ENCODE measurements at regions not wholly inside any gene's neighbourhood (a gene's known extent, or its start where the extent isn't known, plus 50 kb on each side); places are given as distances from the start of the nearest gene placed in this dataset.

- no peaks in the 10 kb centered on the region for H3K9me3 Mint-ChIP-seq (ENCODE audit: low read depth)
- no peaks in the 10 kb centered on the region for H3K4me1 Mint-ChIP-seq (ENCODE audit: low read depth)
- H3K36me3 Mint-ChIP-seq: no peaks in the 10 kb centered on the region
- H3K27ac Mint-ChIP-seq: no peak overlapping the region
- no peak overlapping the region for H3K4me3 Mint-ChIP-seq
- H3K27me3 Mint-ChIP-seq: no peaks in the 10 kb centered on the region
Measured at GRCh38 chr2:145849466-145849865, 1329.5 kb upstream of the ZEB2 start.

DNA sequence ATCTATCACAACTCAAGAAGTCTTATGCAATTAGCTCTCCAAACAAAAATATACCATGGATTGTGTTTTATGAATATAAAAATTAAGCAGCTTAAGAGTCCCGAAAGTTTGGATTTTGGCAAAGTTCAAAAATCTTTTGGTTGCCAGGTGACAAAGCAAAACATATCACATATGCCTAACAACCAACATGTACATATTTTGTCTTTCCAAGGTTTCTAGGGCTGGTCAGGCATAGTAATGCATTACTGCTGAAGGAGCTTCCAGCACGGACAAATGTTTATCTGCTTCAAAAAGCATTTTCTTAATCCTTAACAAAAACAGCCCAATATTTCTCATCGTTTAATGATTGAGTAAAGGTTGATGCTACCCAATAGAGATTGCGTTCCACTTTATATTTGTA lies 1327.1 kb upstream of the ZEB2 start:
- Mint-ChIP-seq H3K9me3 (ENCODE audit: low read depth) (no peaks in the 10 kb centered on the region), H3K36me3 (no peaks in the 10 kb centered on the region), H3K4me3 (no peak overlapping the region), H3K27ac (no peak overlapping the region), H3K4me1 (ENCODE audit: low read depth) (no peaks in the 10 kb centered on the region), H3K27me3 (no peaks in the 10 kb centered on the region)

GRCh38 chr2:145845923-145846322 lies 1326.0 kb upstream of the ZEB2 start:
- H3K27me3 Mint-ChIP-seq: no peaks in the 10 kb centered on the region
- H3K9me3 Mint-ChIP-seq (ENCODE audit: low read depth): peaks cover 4% of the 10 kb centered on the region
- no peak overlapping the region for H3K27ac Mint-ChIP-seq
- H3K4me1 Mint-ChIP-seq (ENCODE audit: low read depth): no peaks in the 10 kb centered on the region
- no peaks in the 10 kb centered on the region for H3K36me3 Mint-ChIP-seq
- H3K4me3 Mint-ChIP-seq: no peak overlapping the region

- Mint-ChIP-seq H3K4me1 (ENCODE audit: low read depth) (no peaks in the 10 kb centered on the region), H3K4me3 (no peak overlapping the region), H3K27ac (no peak overlapping the region), H3K9me3 (ENCODE audit: low read depth) (peaks cover 4% of the 10 kb centered on the region), H3K36me3 (no peaks in the 10 kb centered on the region), H3K27me3 (no peaks in the 10 kb centered on the region)
Measured at GRCh38 chr2:145845207-145845894, 1325.4 kb upstream of the ZEB2 start.

DNA sequence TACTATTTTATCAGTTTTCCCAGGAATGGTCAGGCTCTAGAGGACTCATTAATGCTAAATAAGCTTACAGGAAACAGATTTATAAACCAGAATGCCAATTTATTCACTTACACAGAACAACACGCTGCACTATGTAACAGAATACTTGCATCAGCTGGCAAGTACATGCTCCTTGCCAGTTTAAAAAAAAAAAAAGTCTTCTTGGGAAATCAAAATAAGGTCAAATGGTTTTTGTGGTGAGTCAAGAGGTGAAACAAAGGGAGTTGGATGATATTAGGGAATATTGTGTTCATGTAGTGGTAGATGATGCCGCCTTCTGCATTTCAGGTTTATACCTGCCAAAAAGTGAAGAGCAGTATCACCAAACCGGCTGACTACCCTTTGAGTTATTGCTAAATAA lies 1322.1 kb upstream of the ZEB2 start:
- no peaks in the 10 kb centered on the region for H3K36me3 Mint-ChIP-seq
- H3K4me3 Mint-ChIP-seq: no peak overlapping the region
- peaks cover 4% of the 10 kb centered on the region for H3K9me3 Mint-ChIP-seq (ENCODE audit: low read depth)
- H3K27me3 Mint-ChIP-seq: no peaks in the 10 kb centered on the region
- H3K4me1 Mint-ChIP-seq (ENCODE audit: low read depth): no peaks in the 10 kb centered on the region
- no peak overlapping the region for H3K27ac Mint-ChIP-seq

DNA sequence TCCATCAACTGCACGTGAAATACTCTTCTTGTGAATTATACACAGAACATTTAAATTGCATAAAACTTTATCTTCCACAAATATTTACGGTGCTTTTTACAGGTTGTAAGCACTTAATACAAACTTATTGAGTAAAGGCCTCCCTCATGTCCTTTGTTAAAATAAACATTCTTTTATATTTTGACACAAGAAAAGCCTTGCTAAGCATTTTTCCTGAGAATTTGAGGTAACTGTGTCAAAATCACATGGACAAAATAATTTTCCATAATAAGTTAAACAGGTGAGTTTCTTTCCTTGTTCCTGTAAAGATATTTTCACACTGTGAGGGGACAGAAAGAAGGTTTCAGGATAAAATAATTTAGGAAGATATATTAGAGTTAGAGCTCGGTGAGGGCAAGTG lies 1317.1 kb upstream of the ZEB2 start:
- Mint-ChIP-seq H3K4me3 (no peak overlapping the region), H3K4me1 (ENCODE audit: low read depth) (no peaks in the 10 kb centered on the region), H3K36me3 (no peaks in the 10 kb centered on the region), H3K27ac (no peak overlapping the region), H3K27me3 (no peaks in the 10 kb centered on the region), H3K9me3 (ENCODE audit: low read depth) (peaks cover 4% of the 10 kb centered on the region)

DNA sequence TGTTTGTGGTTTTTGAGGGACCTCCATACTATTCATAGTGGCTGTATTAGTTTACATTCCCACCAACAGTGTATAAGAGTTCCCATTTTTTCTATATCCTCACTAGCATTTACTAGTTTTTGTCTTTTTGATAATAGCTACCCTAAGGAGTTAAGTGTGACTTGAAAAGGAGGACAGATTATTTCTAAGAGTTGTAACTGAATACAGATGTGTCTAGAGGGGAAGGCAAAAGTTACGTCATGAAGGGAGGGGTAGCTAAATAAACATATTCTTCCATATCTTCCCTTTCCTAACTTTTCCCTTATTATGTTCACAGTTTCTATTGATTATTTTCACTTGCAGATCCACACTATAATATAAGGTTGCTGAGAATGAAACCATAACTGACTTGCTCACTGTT lies 1315.7 kb upstream of the ZEB2 start:
- H3K9me3 Mint-ChIP-seq (ENCODE audit: low read depth): peaks cover 7% of the 10 kb centered on the region
- no peak overlapping the region for H3K4me3 Mint-ChIP-seq
- no peak overlapping the region for H3K27ac Mint-ChIP-seq
- no peaks in the 10 kb centered on the region for H3K36me3 Mint-ChIP-seq
- no peaks in the 10 kb centered on the region for H3K4me1 Mint-ChIP-seq (ENCODE audit: low read depth)
- H3K27me3 Mint-ChIP-seq: no peaks in the 10 kb centered on the region

DNA sequence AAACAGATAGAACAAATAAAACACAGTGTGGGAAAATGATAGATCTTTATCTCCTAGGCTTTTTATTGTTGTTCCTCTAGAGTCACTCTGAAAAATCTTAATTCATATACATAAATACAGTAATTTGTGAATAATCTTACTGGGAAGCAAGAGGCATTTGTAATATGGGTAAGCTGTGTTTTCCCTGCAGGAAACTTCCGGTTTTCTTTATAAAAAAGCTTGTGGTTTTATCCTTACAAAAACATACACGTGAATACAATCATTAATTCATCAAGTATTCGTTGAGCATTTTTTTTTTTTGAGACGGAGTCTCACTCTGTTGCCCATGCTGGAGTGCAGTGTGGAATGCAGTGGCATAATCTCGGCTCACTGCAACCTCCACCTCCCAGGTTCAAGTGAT lies 1312.8 kb upstream of the ZEB2 start:
- Mint-ChIP-seq H3K27ac (no peak overlapping the region), H3K4me3 (no peak overlapping the region), H3K4me1 (ENCODE audit: low read depth) (no peaks in the 10 kb centered on the region), H3K27me3 (no peaks in the 10 kb centered on the region), H3K36me3 (no peaks in the 10 kb centered on the region), H3K9me3 (ENCODE audit: low read depth) (peaks cover 10% of the 10 kb centered on the region)

- H3K27ac Mint-ChIP-seq: no peak overlapping the region
- H3K27me3 Mint-ChIP-seq: no peaks in the 10 kb centered on the region
- H3K9me3 Mint-ChIP-seq (ENCODE audit: low read depth): peaks cover 13% of the 10 kb centered on the region
- H3K4me3 Mint-ChIP-seq: no peak overlapping the region
- no peaks in the 10 kb centered on the region for H3K4me1 Mint-ChIP-seq (ENCODE audit: low read depth)
- H3K36me3 Mint-ChIP-seq: no peaks in the 10 kb centered on the region
Measured at GRCh38 chr2:145829931-145830330, 1310.0 kb upstream of the ZEB2 start.

- Mint-ChIP-seq H3K9me3 (ENCODE audit: low read depth) (peaks cover 13% of the 10 kb centered on the region), H3K4me1 (ENCODE audit: low read depth) (no peaks in the 10 kb centered on the region), H3K27me3 (no peaks in the 10 kb centered on the region), H3K27ac (no peak overlapping the region), H3K4me3 (no peak overlapping the region), H3K36me3 (no peaks in the 10 kb centered on the region)
Measured at GRCh38 chr2:145827235-145827634, 1307.3 kb upstream of the ZEB2 start.

- H3K27me3 Mint-ChIP-seq: no peaks in the 10 kb centered on the region
- H3K27ac Mint-ChIP-seq: no peak overlapping the region
- no peak overlapping the region for H3K4me3 Mint-ChIP-seq
- H3K9me3 Mint-ChIP-seq (ENCODE audit: low read depth): peaks cover 3% of the 10 kb centered on the region
- H3K4me1 Mint-ChIP-seq (ENCODE audit: low read depth): no peaks in the 10 kb centered on the region
- H3K36me3 Mint-ChIP-seq: no peaks in the 10 kb centered on the region
Measured at GRCh38 chr2:145824384-145824783, 1304.5 kb upstream of the ZEB2 start.

- no peaks in the 10 kb centered on the region for H3K27me3 Mint-ChIP-seq
- no peak overlapping the region for H3K4me3 Mint-ChIP-seq
- no peaks in the 10 kb centered on the region for H3K4me1 Mint-ChIP-seq (ENCODE audit: low read depth)
- H3K9me3 Mint-ChIP-seq (ENCODE audit: low read depth): peaks cover 3% of the 10 kb centered on the region
- H3K36me3 Mint-ChIP-seq: no peaks in the 10 kb centered on the region
- H3K27ac Mint-ChIP-seq: no peak overlapping the region
Measured at GRCh38 chr2:145822892-145823534, 1303.1 kb upstream of the ZEB2 start.

DNA sequence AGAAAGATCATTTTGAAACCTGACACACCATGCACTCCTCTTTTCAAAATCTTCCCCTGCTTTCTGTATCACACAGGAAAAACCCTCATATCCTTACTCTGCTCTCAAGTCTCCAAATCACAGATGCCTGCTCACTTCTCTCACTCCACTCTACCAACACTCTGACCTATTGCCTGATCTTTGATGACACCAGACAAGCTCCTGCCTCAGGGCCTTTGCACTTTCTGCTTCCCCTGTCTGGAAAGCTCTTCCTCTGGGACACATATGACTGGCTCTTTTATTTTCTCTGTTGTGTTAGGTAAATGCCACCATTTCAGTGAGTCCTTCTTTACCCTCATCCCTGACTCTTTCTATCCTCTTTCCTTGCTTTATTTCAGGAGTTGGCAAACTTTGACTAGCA lies 1300.7 kb upstream of the ZEB2 start:
- Mint-ChIP-seq H3K27me3 (no peaks in the 10 kb centered on the region), H3K27ac (no peak overlapping the region), H3K36me3 (no peaks in the 10 kb centered on the region), H3K4me1 (ENCODE audit: low read depth) (no peaks in the 10 kb centered on the region), H3K4me3 (no peak overlapping the region), H3K9me3 (ENCODE audit: low read depth) (no peaks in the 10 kb centered on the region)

DNA sequence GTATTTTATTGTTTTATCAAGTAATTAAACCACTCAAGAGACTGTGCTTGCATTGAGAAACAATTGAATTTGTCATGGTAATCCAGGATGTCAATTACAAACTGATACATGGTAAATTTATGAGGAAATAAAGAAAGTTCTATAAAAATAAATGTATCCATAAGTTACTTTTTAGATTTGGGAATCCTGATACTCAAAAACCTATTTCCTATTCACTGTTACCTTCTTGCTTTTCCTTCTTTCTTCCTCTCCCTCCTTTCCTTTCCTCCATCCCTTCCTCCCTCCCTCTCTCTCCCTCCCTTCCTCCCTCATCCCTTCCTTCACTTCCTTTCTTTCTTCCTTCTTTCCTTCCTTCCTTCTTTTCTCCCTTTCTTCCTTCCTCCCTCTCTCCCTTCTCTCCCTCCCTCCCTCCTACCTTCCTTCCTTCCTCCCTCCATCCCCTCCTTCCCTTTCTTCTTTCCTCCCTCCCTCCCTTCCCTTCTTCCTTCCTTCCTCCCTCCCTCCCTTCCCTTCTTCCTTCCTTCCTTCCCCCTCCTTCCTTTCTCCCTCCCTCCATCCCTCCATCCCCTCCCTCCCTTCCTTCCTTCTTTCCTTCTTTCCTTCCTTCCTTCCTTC lies 1299.1 kb upstream of the ZEB2 start:
- no peak overlapping the region for H3K27ac Mint-ChIP-seq
- H3K36me3 Mint-ChIP-seq: no peaks in the 10 kb centered on the region
- no peaks in the 10 kb centered on the region for H3K4me1 Mint-ChIP-seq (ENCODE audit: low read depth)
- H3K4me3 Mint-ChIP-seq: no peak overlapping the region
- H3K27me3 Mint-ChIP-seq: no peaks in the 10 kb centered on the region
- H3K9me3 Mint-ChIP-seq (ENCODE audit: low read depth): no peaks in the 10 kb centered on the region

DNA sequence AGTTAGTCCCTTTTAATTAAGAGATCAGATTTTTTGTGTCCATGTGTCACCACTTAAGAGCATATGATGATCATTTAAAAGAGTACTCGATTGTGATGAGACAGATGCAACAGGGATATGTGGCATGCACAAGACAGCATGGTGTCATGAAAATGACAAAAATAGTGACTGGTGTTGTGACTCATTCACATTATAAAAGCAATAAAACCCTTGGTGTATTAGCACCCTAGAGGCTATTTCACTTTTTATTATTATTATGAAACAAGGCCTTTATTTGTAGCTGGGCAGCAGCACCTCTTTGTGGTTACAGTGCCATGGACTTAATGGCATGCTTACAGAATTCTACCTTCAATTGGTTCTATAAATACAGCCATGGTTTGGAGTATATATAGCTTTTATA lies 1296.0 kb upstream of the ZEB2 start:
- Mint-ChIP-seq H3K4me3 (no peak overlapping the region), H3K27ac (no peak overlapping the region), H3K9me3 (ENCODE audit: low read depth) (no peaks in the 10 kb centered on the region), H3K4me1 (ENCODE audit: low read depth) (no peaks in the 10 kb centered on the region), H3K36me3 (no peaks in the 10 kb centered on the region), H3K27me3 (no peaks in the 10 kb centered on the region)

- H3K4me3 Mint-ChIP-seq: no peak overlapping the region
- no peak overlapping the region for H3K27ac Mint-ChIP-seq
- no peaks in the 10 kb centered on the region for H3K27me3 Mint-ChIP-seq
- H3K9me3 Mint-ChIP-seq (ENCODE audit: low read depth): no peaks in the 10 kb centered on the region
- H3K36me3 Mint-ChIP-seq: no peaks in the 10 kb centered on the region
- no peaks in the 10 kb centered on the region for H3K4me1 Mint-ChIP-seq (ENCODE audit: low read depth)
Measured at GRCh38 chr2:145813481-145813880, 1293.6 kb upstream of the ZEB2 start.

Measured in activated naive CD8-positive, alpha-beta T cell (primary cell).